ENCODE measurements at regions not wholly inside any gene's neighbourhood (a gene's known extent, or its start where the extent isn't known, plus 50 kb on each side); places are given as distances from the start of the nearest gene placed in this dataset.
A peak's percentile ranks its signal among the peaks of the same experiment; 100 is the strongest.

GRCh38 chr3:27914199-27914598, 192.1 kb upstream of the EOMES start:
- Histone ChIP-seq H3K9me2 (ENCODE audit: insufficient read depth) (no peaks in the 10 kb centered on the region), H3K9ac (ENCODE audit: low read length) (no peak overlapping the region), H3K9me3 (ENCODE audit: control insufficient read depth in 1 of 2, insufficient read depth in 1 of 2, low read depth in 1 of 2, low read length in 2 of 2) (no peaks in the 10 kb centered on the region), H3K79me2 (ENCODE audit: insufficient read depth, low read length) (no peaks in the 10 kb centered on the region), H3K27ac (ENCODE audit: low read depth, low read length) (no peak overlapping the region), H3K36me3 (ENCODE audit: control insufficient read depth in 1 of 2, insufficient read depth in 2 of 2, low read length in 2 of 2) (no peaks in the 10 kb centered on the region), H4K20me1 (ENCODE audit: insufficient read depth) (no peaks in the 10 kb centered on the region), H3K4me3 (replicated peaks in 1 of 2; ENCODE audit: low read depth in 1 of 2, low read length in 2 of 2) (no peak overlapping the region), H3K4me2 (ENCODE audit: low read length) (no peak overlapping the region), H3K27me3 (ENCODE audit: insufficient read depth, low read length) (no peaks in the 10 kb centered on the region), H2AFZ (ENCODE audit: low read depth, low read length, poor library complexity, severe bottlenecking) (no peak overlapping the region), H3K4me1 (ENCODE audit: control insufficient read depth in 1 of 2, insufficient read depth in 2 of 2, low read length in 2 of 2) (no peaks in the 10 kb centered on the region)
- RAD21 ChIA-PET (ENCODE audit: low non-redundant PET in 1 of 2, low total read pairs in 2 of 2, uncharacterized antibody in 2 of 2, unreplicated experiment in 2 of 2) = no interaction called here
- no TSS peak for BruUV-seq (replicated peaks)
- ATAC-seq (peak; percentile 52; the same call in 1 of the 2 replicates), DNase-seq (ENCODE audit: low read depth, low spot score) (no peak)
- POLR2A ChIA-PET = no interaction called here
- peak; percentile 55 for TF ChIP-seq RAD21 (IDR thresholded peaks at IDR 0.05; ENCODE audit: low read depth)
- peak in 2 of 3 experiments; percentile 15 to 35; a peak in 3 of 6 replicates for TF ChIP-seq CTCF (IDR thresholded peaks at IDR 0.05 in 2 of 3, conservative IDR thresholded peaks at IDR 0.05 in 1 of 3; ENCODE audit: borderline replicate concordance in 1 of 3, insufficient read depth in 1 of 3, low read depth in 2 of 3, low read length in 2 of 3)
- TF ChIP-seq CBX3 (IDR thresholded peaks at IDR 0.05; ENCODE audit: low read depth) = no peak
- CTCF ChIA-PET = no interaction called here
- intact Hi-C loops (cut with micrococcal nuclease) = no loop called here

- Histone ChIP-seq H3K27me3 (ENCODE audit: insufficient read depth, low read length) (no peaks in the 10 kb centered on the region), H3K36me3 (ENCODE audit: control insufficient read depth in 1 of 2, insufficient read depth in 2 of 2, low read length in 2 of 2) (no peaks in the 10 kb centered on the region), H3K79me2 (ENCODE audit: insufficient read depth, low read length) (no peaks in the 10 kb centered on the region), H3K9ac (ENCODE audit: low read length) (no peak overlapping the region), H3K27ac (ENCODE audit: low read depth, low read length) (no peak overlapping the region), H3K4me3 (replicated peaks in 1 of 2; ENCODE audit: low read depth in 1 of 2, low read length in 2 of 2) (no peak overlapping the region), H3K9me3 (ENCODE audit: control insufficient read depth in 1 of 2, insufficient read depth in 1 of 2, low read depth in 1 of 2, low read length in 2 of 2) (no peaks in the 10 kb centered on the region), H3K4me2 (ENCODE audit: low read length) (no peak overlapping the region), H4K20me1 (ENCODE audit: insufficient read depth) (no peaks in the 10 kb centered on the region), H3K4me1 (ENCODE audit: control insufficient read depth in 1 of 2, insufficient read depth in 2 of 2, low read length in 2 of 2) (no peaks in the 10 kb centered on the region), H2AFZ (ENCODE audit: low read depth, low read length, poor library complexity, severe bottlenecking) (no peak overlapping the region), H3K9me2 (ENCODE audit: insufficient read depth) (no peaks in the 10 kb centered on the region)
- intact Hi-C loops (cut with micrococcal nuclease) = no loop called here
- ChIA-PET RAD21 (ENCODE audit: low non-redundant PET in 1 of 2, low total read pairs in 2 of 2, uncharacterized antibody in 2 of 2, unreplicated experiment in 2 of 2) (no interaction called here), CTCF (no interaction called here), POLR2A (no interaction called here)
- ATAC-seq = no peak
- no TSS peak for BruUV-seq (replicated peaks)
- TF ChIP-seq YY1 (IDR thresholded peaks at IDR 0.05; ENCODE audit: extremely low read depth, insufficient replicate concordance, low read depth, low read length) (no peak), EZH2phosphoT487 (IDR thresholded peaks at IDR 0.05; ENCODE audit: borderline replicate concordance) (no peak), FOSL1 (IDR thresholded peaks at IDR 0.05; ENCODE audit: low read depth) (no peak), MAX (IDR thresholded peaks at IDR 0.05) (no peak), SIN3A (IDR thresholded peaks at IDR 0.05; ENCODE audit: low read depth) (no peak)
- DNase-seq (ENCODE audit: low read depth, low spot score) = no peak
Measured at GRCh38 chr3:27923349-27924068, 201.4 kb upstream of the EOMES start.
